GM21737 (cell line): ENCODE measurements at regions not wholly inside any gene's neighbourhood (a gene's known extent, or its start where the extent isn't known, plus 50 kb on each side); places are given as distances from the start of the nearest gene placed in this dataset.
"Not testable (repeated sequence)": the region's sequence is repeated elsewhere in the genome, so short reads cannot be mapped to it uniquely, and the experiment has no call there.

Experiments used
- ATAC-seq: cut with Tn5 transposase; IDR thresholded peaks from one replicate; pipeline ENCODE4 v1.9.1; 2021; ENCODE audit warnings: mild to moderate bottlenecking, moderate library complexity; ENCODE audit not compliant: unreplicated experiment

DNA sequence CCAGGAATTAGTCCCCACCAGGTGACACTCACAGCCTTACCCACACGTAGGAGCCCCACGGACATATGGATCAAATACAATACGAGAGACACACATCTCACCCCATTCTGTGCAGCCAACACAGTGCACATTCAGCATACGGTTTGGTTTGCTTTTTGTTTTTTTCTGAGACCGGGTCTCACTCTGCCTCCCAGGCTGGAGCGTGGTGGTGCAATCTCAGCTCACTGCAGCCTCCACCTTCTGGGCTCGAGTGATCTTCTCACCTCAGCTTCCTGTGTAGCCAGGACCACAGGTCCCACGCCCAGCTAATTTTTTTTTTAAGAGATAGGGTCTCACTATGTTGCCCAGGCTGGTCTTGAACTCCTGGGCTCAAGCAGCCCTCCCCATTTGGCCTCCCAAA, 102.8 kb downstream of the POTEB start:
- not testable (repeated sequence) for ATAC-seq

DNA sequence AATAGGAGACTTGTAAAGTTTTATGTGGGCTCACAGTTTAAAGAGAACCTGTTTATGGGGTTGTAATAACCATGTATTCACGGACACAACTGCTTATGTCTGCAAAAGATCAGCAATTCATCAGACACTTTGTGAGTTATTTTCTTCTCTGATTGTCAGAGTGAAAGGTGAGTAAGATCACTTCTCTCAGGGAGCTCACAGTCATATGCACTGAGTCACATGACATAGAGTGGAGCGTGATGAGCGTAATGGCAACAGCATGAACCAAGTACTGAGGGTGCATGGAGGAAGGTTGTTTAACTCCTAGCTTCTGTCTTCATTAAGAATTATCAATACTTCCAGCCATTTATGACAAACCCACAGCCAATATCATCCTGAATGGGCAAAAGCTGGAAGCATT, 111.0 kb downstream of the POTEB start:
- not testable (repeated sequence) for ATAC-seq

DNA sequence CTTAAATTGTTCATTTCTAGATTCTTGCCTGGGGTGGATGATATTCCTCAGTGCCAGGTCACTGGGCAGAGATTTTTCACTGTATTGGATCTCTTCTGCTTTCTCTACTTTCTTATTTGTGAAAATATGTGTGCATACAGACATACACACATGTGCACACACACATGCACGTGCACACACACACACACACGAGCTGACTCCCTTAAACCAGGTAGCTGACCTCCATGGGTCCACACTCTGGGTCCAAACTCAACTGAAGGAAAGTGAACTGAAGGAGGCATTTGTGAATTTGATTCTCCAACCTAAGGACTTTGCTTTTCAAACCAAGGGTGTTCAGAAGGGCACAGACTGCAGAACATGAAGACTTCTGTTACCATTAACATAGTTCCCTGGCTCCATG, 113.8 kb downstream of the POTEB start:
- ATAC-seq, result not testable (repeated sequence)

GRCh38 chr15:21760250-21761023, 117.1 kb downstream of the POTEB start:
- ATAC-seq, result not testable (repeated sequence)

DNA sequence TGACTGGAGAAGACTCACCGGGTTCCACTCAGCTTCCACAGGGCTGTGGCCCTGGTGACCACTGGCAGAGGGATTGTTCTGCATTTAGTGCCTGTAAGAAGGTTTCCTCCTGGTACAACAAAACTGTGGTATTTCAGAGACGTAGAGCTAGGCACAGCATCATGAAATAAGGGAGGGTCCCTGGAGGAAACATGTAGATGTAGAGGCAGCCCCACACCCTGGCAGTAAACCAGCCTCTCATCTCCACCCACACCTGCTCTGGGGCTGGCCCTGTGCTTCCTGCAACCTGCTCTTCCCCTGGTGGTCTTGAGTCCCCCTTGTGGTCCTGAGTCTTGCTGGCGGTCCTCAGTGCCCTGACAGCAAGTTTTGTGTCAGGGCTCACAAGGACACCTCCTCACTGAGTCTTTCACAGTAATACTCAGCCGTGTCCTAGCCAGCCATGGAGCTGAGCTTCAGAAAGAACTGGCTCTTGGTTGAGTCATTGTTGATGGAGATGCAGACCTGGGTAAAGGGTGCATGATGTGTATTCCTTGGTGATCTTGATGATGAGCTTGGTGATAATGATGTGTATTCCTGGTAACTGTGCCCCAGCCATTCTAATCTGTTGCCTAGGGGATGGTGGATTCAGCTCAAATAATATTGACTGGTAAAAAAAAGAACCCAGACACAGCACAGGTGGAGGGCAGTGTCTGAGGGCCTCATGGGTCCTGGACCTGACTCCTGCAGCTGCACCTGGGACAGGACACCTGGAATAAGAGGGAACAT, 118.0 kb downstream of the POTEB start:
- ATAC-seq, result not testable (repeated sequence)

- ATAC-seq, result not testable (repeated sequence)
These were observed 123.7 kb downstream of the POTEB start for GRCh38 chr15:21753838-21754237.

DNA sequence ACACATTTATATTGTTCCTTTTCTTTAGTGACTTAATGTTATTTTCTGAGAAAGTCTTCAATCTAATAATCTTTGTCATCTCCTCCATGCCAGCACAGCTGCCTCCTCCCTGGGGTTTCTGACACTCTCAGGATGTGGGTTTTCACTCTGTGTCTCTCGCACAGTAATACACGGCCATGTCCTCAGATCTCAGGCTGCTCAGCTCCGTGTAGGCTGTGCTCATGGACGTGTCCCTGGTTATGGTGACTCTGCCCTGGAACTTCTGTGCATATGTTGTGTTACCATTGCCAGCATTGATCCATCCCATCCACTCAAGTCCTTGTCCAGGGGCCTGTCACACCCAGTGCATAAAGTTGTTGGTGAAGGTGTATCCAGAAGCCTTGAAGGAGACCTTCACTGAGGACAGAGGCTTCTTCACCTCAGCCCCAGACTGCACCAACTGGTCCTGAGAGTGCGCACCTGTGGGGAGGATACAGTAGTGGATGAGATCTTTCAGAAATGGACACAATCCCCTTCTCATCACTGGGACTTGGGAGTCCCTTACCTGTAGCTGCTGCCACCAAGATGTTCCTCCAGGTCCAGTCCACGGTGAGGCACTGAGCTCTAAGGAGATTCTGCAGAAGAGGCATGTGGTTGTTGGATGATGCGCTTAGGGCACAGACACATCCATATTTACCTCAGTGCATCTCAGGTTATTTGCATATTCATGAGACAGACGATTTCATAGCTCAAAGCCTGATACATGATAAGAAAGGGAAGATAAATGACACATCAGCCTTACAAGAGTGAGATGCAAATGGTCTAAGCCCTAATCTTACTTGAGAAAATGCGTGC, 125.2 kb downstream of the POTEB start:
- not testable (repeated sequence) for ATAC-seq

- not testable (repeated sequence) for ATAC-seq
These were observed 128.4 kb downstream of the POTEB start for GRCh38 chr15:21749173-21749572.

GRCh38 chr15:21744245-21744915, 133.2 kb downstream of the POTEB start:
- not testable (repeated sequence) for ATAC-seq

DNA sequence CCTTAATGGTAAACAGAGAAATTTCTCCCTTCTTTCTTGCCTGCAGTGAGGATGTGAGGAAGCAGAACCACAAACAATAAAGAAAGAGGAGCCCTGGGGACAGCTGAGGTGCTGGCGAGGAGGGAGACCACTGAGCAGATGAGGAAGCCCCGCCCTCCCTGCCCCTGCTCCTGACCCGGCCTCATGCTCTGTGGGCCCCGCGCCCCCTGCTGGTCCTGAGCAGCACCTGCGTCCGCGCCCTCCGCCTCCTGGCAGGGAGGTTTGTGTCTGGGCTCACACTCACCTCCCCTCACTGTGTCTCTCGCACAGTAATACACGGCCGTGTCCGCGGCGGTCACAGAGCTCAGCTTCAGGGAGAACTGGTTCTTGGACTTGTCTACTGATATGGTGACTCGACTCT, 135.5 kb downstream of the POTEB start:
- not testable (repeated sequence) for ATAC-seq

DNA sequence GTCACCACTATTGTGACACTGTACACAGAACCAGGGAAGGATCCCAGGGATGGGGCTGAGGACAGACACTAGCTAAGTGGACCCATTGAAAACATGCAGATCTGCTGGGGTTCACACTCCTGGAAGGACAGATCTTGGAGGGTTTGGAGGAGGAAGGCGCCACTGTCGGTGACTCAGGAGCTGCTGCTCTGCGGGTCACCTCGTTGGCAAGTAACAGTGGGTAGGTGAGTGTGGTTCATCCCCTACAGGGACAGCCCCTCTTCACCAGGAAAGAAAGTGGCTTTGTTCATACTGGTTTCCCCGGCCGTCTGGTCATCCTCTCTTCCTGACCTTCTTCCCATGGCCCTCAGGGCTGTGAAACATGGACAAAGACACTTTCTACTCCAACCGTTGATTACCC, 139.5 kb downstream of the POTEB start:
- ATAC-seq, result not testable (repeated sequence)

GRCh38 chr15:21736443-21736842, 141.1 kb downstream of the POTEB start:
- ATAC-seq, result not testable (repeated sequence)

DNA sequence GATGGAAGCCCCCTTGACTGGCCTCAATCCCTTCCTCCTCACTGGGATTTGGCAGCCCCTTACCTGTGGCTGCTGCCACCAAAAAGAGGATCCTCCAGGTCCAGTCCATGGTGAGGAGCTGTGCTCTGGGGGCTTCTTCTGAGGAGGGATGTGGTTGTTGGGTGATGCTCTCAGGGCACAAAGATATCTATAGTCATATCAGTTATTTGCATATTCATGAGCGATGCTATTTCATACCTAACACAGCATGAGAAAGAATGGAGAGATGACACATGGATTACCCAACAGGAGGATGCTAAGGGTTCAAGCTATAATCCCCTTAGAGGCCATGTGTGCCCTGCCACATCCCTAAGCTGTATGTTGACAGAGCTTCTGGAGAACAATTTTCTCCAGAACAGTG, 141.7 kb downstream of the POTEB start:
- ATAC-seq, result not testable (repeated sequence)

GRCh38 chr15:21735368-21735767, 142.2 kb downstream of the POTEB start:
- ATAC-seq, result not testable (repeated sequence)

GRCh38 chr15:21731496-21731895, 146.0 kb downstream of the POTEB start:
- peak; percentile 53 for ATAC-seq

DNA sequence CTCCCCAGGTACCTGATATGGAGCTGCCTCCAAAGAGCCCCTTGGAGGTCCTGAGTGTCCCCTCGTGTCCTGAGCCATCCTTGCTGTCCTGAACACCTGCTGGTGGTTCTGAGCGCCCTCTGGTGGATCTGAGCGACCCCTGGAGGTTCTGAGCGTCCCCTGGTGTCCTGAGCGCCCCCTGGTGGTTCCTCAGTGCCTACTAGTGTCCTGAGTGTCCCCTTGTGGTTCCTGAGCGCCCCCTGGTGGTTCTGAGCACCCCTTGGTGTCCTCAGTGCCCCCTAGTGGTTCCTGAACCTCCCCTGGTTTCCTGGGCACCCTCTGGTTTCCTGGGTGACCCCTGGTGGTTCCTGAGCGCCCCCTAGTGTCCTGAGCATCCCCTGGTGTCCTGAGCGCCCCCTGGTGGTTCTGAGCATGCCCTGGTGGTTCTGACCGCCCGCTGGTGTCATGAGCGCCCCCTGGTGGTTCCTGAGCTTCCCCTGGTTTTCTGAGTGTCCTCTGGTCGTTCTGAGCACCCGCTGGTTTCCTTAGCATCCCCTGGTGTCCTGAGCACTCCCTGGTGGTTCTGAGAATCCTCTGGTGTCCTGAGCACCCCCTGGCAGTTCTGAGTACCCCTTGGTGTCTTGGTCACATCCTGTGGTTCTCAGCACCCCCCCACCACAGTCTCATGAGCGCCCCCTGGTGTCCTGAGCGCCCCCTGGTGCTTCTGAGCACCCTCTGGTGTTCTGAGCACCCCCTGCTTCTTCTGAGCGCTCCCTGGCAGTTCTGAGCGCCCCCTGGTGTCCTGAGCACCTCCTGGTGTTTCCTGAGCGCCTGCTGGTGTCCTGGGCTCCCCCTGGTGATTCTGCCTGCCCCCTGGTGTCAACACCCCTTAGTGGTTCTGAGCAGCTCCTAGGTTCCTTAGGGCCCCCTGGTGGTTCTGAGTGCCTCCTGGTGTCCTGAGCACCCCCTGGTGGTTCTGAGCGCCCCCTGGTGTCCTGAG, 146.8 kb downstream of the POTEB start:
- ATAC-seq, result peak; percentile 64

DNA sequence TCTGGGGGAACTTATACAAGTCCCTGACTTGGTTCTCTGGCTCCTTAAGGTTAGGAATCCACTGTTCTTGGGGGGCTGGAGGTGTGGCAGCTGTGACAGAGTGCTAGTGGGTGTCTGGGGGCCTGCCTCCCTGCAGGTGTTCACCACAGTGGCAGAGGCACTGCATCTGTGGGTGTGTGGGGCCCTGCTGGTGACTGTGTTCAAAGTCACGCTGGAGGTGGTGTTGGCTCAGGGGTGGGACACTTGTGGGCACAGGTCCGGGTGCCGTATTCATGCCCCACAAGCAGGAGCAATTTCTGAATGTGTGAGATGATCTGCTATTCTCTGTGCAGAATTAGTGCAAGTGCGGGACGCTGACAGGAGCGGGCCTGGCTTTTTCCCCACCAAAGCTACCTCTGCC, 152.5 kb downstream of the POTEB start:
- ATAC-seq, result not testable (repeated sequence)

GRCh38 chr15:21721115-21721514, 156.4 kb downstream of the POTEB start:
- not testable (repeated sequence) for ATAC-seq

DNA sequence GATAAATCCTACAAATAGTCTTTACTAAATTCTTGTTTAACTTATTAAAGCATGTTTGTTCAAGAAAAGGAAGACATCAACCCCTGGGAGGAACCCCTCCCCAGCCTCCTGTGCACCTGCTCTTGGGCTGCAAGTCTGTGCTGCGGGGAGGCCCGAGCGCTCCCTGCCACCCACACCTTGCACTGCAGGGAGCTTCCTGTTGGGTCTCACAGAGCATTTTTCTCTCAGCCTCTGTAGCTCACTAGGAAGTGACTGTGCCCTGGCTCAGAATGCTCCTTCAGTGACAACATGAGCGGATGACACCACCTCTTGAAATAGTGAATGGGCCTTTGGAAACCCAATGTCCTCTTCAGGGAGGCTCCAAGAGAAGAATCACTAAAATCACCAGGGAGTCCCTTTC, 158.8 kb downstream of the POTEB start:
- ATAC-seq, result peak; percentile 75
